HG02571 (cell line): ENCODE measurements at regions not wholly inside any gene's neighbourhood (a gene's known extent, or its start where the extent isn't known, plus 50 kb on each side); places are given as distances from the start of the nearest gene placed in this dataset.

Experiments used
- ATAC-seq: cut with Tn5 transposase; IDR thresholded peaks from one replicate; pipeline ENCODE4 v1.9.1; 2021; ENCODE audit warnings: mild to moderate bottlenecking, moderate library complexity; ENCODE audit not compliant: unreplicated experiment

GRCh38 chr1:163013826-163014600, 55.1 kb upstream of the RGS4 start:
- ATAC-seq, result no peak

- ATAC-seq, result no peak
Observed at GRCh38 chr1:163006051-163006834, 62.9 kb upstream of the RGS4 start.

DNA sequence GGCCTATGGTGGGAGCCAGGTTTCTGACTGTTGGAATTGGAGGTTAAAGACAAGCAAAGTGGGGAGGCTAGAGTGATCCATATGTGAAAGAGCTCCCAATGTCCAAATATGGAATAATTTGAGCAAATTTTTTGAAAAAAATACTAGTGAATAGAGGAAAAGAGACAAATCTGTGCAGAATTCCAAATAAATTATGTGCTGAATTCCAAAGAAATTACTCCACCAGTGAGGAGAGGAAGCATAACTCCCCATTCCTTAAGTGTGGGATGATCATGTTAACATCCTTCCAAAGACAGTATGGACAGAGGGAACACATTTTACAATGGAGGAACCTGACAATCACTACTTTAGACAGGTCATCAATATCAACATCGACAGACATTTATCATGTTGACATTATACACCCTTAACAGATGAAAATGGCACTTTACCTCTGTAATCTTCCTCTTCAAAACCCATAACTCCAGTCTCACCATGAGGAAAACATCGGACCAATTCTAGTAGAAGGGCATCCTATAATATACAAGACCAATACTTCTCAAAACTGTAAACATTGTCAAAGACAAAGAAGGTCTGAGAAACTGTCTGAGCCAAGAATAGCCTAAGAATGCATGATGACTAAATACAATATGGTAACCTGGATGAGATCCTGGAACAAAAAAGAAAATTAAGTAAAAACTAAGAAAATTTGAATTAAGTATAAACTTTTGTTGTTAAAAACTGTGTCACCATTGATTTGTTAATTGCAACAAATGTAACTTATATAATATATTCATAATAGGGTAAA, 71.5 kb upstream of the RGS4 start:
- no peak for ATAC-seq

DNA sequence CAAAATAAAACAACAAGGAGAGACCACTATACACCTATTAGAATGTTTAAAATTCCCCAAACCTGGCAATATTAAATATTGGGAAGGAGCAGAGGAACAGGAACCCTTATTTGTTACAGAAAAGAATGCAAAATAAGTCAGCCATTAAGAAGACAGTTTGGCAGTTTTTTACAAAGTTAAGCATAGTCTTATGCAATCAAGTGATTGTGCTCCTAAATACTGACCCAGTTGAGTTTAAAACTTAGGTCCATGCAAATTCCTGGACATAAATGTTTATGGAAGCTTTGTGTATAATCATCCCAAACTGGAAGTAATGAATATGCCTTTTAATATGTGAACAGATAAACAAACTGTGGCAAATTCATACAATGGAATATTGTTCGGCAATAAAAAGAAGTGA, 72.9 kb upstream of the RGS4 start:
- ATAC-seq, result no peak

DNA sequence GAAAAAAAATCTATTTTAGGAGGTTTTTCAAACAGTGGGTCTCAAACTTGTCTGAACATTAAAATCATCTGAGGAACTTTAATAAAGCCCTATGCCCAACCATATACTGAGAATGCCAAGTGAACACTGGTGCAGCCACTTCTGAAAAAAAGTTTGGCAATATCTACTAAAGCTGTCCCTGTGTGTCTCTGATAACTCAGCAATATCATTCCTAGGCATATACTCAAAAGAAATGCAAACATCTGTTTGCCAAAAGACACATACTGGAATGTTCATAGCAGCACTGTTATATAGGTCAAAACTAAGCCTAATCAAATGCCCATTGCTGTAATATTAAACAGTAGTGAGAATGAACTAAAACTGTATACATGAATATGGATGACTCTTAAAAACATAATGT, 74.2 kb upstream of the RGS4 start:
- no peak for ATAC-seq

GRCh38 chr1:162993846-162994245, 75.3 kb upstream of the RGS4 start:
- no peak for ATAC-seq

- ATAC-seq, result no peak
Observed at GRCh38 chr1:162992945-162993344, 76.2 kb upstream of the RGS4 start.

- ATAC-seq, result no peak
Observed at GRCh38 chr1:162991444-162991843, 77.7 kb upstream of the RGS4 start.

- no peak for ATAC-seq
Observed at GRCh38 chr1:162990665-162991064, 78.5 kb upstream of the RGS4 start.

DNA sequence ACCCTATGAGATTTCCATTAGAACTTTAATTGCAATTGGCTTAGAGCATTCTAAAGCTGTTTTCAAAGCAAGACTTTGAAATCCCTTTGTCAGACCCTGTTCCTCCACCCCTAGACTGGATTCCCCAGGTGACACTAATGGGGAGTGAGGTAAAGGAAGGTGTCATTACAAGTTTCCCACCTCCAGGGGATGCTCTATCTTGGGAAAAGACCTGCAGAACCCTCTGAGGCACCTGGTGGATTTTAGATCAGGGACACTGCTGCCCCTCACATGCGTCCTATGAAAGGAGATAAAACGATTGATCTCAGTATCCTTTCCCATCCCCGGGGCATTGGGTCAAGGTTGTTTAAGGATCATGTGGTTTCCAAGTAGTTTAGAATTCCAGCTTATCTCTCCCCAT, 80.3 kb upstream of the RGS4 start:
- ATAC-seq, result no peak

DNA sequence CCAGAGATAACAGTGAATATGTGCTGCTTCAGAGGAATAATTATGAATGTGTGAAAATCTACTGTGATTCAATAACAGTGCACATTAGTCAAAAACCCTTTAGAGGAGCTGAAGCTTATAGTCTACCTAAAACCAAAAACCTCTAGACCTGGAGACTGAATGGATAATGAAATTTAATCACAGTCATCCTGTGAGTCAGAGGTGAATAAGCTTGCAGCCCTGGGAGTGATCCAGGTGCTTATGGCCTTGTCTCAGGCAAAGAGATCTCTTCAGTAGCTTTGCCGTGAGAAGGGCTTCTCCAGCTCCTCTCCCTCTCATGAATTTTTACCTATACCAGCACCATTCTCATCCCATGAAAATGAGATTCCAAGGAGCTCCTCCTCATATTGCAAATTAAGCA, 81.3 kb upstream of the RGS4 start:
- no peak for ATAC-seq

DNA sequence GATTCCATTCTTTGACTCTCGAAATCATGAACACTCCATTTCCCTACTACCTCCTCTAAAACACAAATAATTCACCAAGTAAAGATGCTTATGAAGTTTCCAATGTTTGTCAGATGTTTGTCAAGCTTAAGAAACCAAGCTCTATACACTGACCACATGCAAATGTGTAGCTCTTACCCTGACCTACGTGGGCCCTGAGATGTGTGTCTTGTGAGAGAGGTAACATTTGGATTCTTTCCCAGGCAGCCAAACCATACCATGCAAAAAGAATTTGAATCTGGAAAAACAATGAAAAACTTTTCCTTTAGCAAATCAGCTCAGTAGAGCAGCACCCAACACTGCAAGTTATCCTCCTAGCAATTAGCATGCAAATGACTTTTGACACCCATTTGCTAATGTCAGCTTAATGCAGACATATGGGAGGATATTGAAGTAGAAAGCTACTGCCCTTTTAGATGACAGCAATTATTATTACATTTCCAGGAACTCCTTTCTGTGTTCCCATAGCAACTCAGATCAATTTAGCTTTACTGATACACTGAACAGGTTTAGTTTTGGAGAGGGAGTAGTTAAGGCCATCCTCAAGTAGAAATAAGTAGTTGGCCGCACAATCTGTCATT, 83.2 kb upstream of the RGS4 start:
- ATAC-seq, result no peak

GRCh38 chr1:162984699-162985098, 84.5 kb upstream of the RGS4 start:
- ATAC-seq, result no peak

- ATAC-seq, result no peak
Observed at GRCh38 chr1:162983671-162984425, 85.3 kb upstream of the RGS4 start.

GRCh38 chr1:162982364-162982763, 86.8 kb upstream of the RGS4 start:
- ATAC-seq, result no peak

DNA sequence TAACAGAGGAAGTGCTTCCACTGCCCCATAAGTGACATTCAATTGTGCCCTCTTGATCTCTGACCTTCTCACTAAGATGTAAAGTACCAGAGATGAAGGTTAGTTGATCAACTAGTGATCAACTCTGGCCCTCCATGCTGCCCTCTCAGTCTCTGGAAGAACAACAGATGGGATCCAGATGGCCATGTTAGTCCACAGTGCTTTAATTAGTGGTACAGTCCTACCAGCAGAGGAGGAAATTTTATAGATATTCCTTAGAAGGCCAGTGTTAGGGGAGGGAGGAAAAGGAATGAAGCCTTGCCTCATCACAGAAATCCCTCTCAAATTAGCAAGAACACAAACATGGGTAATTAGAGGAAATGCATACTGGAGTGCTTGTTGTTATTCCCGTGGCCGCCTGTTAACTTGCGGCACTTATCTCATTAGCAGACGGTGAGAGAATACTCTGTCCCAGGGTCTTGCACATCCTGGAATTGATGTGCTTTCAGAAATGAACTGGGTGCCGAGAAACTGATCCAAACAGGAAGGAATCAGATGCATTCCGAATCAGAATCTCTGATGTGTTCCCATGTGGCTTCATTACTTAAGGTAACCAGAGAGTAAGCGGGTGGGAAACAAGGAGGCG, 91.1 kb upstream of the RGS4 start:
- ATAC-seq, result no peak

GRCh38 chr1:162976628-162977027, 92.5 kb upstream of the RGS4 start:
- ATAC-seq, result no peak

DNA sequence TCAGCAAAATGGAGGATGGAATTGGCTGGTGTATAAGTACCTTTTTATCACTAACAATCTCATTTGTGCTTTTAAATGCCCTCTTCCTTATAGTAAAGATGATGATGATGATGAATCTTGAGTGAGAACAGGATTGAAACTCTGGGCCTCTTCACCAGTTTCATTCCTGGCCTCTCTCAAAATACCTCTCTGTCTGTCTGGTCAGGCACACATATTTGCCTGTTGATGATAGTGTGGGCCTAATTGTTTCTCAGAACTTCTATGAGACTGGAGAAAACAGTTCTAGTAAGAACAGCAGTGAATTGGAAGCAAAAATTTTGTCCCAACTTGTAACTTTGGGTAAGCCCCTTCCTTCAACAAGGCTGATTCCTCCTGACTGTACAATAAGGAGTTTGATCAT, 94.4 kb upstream of the RGS4 start:
- no peak for ATAC-seq

DNA sequence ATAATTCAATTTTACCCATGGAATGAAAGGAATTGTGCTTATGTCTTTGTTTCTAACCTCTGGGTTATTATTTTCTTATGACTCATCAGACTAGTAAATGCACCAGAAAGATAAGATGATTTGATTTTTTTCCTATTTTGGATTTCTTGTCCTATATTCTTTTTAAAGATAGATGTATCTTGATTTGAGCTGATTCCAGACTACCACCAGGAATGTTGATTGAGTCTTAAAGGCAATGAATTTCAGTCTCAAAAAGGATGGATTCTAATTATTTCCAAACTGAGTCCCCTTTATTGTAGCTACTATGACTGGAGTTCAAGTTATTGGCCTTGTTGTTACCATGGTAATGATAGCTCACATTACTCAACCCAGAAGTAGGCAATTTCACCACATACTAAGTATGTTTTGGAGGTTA, 95.8 kb upstream of the RGS4 start:
- ATAC-seq, result no peak

GRCh38 chr1:162972773-162973172, 96.4 kb upstream of the RGS4 start:
- ATAC-seq, result no peak
